Activated CD4-positive, alpha-beta T cell treated with anti-CD3 and anti-CD28 coated beads for 36 hours (primary cell): ENCODE measurements at regions not wholly inside any gene's neighbourhood (a gene's known extent, or its start where the extent isn't known, plus 50 kb on each side); places are given as distances from the start of the nearest gene placed in this dataset.
"Not testable (repeated sequence)": the region's sequence is repeated elsewhere in the genome, so short reads cannot be mapped to it uniquely, and the experiment has no call there.

Source experiments
- ATAC-seq: fragments of 200-7000 bp; cut with Tn5 transposase; one replicate; pipeline ENCODE4 v1.10.0; 2021; ENCODE audit warnings: mild to moderate bottlenecking, moderate library complexity
- CTCF ChIA-PET: fragments of 350-600 bp; sonication (Branson Sonifier 250); formaldehyde crosslinking; loops from one replicate; lab custom pipeline; 2021; ENCODE audit warnings: antibody characterized with exemption; lab: Charles Lee
- POLR2A ChIA-PET: fragments of 350-600 bp; sonication (Branson Sonifier 250); formaldehyde crosslinking; loops from one replicate; lab custom pipeline; 2021; ENCODE audit warnings: antibody characterized with exemption, inconsistent platforms; lab: Charles Lee
- DNase-seq: peaks from one replicate; pipeline ENCODE4 v3.0.0-alpha.2; 2020
- H3K27ac Mint-ChIP-seq: one replicate; pipeline ENCODE4 v1.8.0; 2021; ENCODE audit warnings: mixed read lengths
- H3K27me3 Mint-ChIP-seq: one replicate; pipeline ENCODE4 v1.8.0; 2021; ENCODE audit warnings: mixed read lengths
- H3K36me3 Mint-ChIP-seq: one replicate; pipeline ENCODE4 v1.8.0; 2021; ENCODE audit warnings: low read depth, mixed read lengths
- H3K4me1 Mint-ChIP-seq: one replicate; pipeline ENCODE4 v1.8.0; 2021; ENCODE audit warnings: mixed read lengths
- H3K4me3 Mint-ChIP-seq: one replicate; pipeline ENCODE4 v1.8.0; 2021; ENCODE audit warnings: mild to moderate bottlenecking, moderate library complexity, mixed read lengths
- H3K9me3 Mint-ChIP-seq: one replicate; pipeline ENCODE4 v1.8.0; 2021; ENCODE audit warnings: low read depth, mixed read lengths
- intact Hi-C, 2 experiments: fragments of 100-400 bp; cut with DNase I in 1 of 2; cut with micrococcal nuclease in 1 of 2; formaldehyde crosslinking; loops; one replicate each; pipeline versions ENCODE4 v1.14.2 to v1.15.1; 2022 to 2024; cut with DNase I, micrococcal nuclease

DNA sequence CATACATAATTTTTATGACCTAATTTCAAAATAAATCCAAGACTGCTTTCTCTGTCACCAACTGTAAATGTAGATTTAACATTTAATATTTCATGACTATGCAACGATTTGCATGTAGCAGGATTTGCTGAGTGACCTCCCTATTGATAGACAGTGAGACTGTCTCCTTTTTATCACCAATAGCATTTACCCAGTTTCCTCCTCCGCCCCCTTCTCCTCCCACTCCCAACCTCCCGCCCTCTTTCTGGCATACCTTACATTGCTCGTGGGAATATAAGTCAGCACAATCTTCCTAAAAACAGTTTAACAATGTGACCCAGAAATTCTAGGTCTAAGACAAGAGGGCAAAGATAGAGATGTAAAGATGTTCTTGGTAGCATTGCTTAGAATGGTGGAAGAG lies 55.1 kb upstream of the NOMO2 start:
- intact Hi-C loops, H3K4me3 Mint-ChIP-seq, H3K9me3 Mint-ChIP-seq, H3K27ac Mint-ChIP-seq, DNase-seq, CTCF ChIA-PET, ATAC-seq, H3K27me3 Mint-ChIP-seq, H3K4me1 Mint-ChIP-seq, POLR2A ChIA-PET, H3K36me3 Mint-ChIP-seq: not testable (repeated sequence)

DNA sequence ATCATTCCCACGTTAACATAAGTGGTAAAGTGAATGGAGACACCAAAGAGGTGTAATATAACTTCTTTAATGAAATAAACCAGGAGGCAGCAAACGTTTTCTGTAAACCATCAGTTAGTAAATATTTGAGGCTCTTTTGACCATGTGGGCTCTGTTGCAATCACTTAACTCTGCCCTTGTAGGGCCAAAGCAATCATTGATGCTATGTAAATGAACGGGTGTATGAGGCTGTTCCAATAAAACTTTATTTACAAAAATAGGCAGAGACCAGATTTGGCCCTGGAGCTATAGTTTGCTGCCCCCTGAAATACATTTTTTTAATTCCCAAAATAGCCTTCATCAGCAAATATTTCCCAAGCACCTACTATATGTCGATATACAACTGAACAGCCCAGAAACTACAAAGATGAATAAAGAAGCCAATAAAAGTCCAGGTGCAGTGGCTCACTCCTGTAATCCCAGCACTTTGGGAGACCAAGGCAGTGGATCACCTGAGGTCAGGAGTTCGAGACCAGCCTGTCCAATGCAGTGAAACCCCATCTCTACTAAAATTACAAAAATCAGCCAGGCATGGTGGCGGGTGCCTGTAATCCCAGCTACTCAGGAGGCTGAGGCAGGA lies 54.3 kb upstream of the NOMO2 start:
- ATAC-seq, DNase-seq, H3K36me3 Mint-ChIP-seq, H3K27me3 Mint-ChIP-seq, POLR2A ChIA-PET, H3K9me3 Mint-ChIP-seq, H3K4me3 Mint-ChIP-seq, H3K4me1 Mint-ChIP-seq, CTCF ChIA-PET, H3K27ac Mint-ChIP-seq, intact Hi-C loops: not testable (repeated sequence)
